NCI-H2196 treated with DMSO at 0.1 percent for 48 hours (cell line): ENCODE measurements at regions not wholly inside any gene's neighbourhood (a gene's known extent, or its start where the extent isn't known, plus 50 kb on each side); places are given as distances from the start of the nearest gene placed in this dataset.
"Not testable (repeated sequence)": the region's sequence is repeated elsewhere in the genome, so short reads cannot be mapped to it uniquely, and the experiment has no call there.

Experiments
- DNase-seq: peaks from one replicate; lab custom pipeline; 2025; ENCODE audit not compliant: unreplicated experiment; lab: John Stamatoyannopoulos, UW

GRCh38 chr6:25150863-25151262 is 128.3 kb upstream of the CARMIL1 start:
- no peak for DNase-seq

- DNase-seq = no peak
Observed at GRCh38 chr6:25153079-25153478, 126.1 kb upstream of the CARMIL1 start.

GRCh38 chr6:25154034-25154596 is 125.1 kb upstream of the CARMIL1 start:
- no peak for DNase-seq

- DNase-seq = no peak
Observed at GRCh38 chr6:25155211-25155610, 124.0 kb upstream of the CARMIL1 start.

- DNase-seq = no peak
Observed at GRCh38 chr6:25156123-25156522, 123.1 kb upstream of the CARMIL1 start.

- DNase-seq = no peak
Observed at GRCh38 chr6:25157183-25157582, 122.0 kb upstream of the CARMIL1 start.

DNA sequence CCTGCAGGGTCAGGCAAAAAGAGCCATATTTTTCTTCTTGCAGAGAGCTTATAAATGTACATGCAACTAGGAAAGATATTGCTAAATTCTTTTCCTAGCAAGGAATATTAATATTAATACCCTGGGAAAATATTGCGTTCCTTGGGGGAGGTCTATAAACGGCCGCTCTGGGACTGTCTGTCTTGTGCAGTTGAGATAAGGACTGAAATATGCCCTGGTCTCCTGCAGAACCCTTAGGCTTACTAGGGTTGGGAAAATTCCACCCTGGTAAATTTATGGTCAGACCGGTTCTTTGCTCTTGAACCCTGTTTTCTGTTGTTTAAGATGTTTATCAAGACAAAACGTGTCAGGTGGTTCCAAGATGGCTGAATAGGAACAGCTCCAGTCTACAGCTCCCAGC is 121.3 kb upstream of the CARMIL1 start:
- no peak for DNase-seq

DNA sequence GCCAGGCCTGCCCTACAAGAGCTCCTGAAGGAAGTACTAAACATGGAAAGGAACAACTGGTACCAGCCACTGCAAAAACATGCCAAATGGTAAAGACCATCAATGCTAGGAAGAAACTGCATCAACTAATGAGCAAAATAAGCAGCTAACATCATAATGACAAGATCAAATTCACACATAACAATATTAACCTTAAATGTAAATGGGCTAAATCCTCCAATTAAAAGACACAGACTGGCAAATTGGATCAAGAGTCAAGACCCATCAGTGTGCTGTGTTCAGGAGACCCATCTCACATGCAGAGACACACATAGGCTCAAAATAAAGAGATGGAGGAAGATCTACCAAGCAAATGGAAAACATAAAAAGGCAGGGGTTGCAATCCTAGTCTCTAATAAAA is 119.0 kb upstream of the CARMIL1 start:
- not testable (repeated sequence) for DNase-seq

DNA sequence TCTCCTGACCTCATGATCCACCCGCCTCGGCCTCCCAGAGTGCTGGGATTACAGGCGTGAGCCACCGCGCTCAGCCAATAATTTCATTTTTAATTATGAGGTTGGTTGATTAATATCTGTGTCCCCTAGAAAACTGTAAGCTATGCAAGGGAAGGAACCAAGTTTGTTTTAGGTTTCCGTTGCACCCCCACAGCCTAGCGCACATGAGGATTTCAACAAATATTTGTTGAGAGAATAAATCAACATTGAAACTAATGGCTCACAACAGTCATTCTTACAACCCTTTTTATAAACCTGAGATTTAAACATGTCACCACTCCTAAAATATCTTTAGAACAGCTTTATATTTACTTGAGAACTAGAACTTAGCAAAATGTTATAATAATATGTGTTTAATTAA is 114.0 kb upstream of the CARMIL1 start:
- no peak for DNase-seq

- DNase-seq = no peak
Observed at GRCh38 chr6:25165800-25166199, 113.4 kb upstream of the CARMIL1 start.

GRCh38 chr6:25166955-25167748 is 112.0 kb upstream of the CARMIL1 start:
- no peak for DNase-seq

DNA sequence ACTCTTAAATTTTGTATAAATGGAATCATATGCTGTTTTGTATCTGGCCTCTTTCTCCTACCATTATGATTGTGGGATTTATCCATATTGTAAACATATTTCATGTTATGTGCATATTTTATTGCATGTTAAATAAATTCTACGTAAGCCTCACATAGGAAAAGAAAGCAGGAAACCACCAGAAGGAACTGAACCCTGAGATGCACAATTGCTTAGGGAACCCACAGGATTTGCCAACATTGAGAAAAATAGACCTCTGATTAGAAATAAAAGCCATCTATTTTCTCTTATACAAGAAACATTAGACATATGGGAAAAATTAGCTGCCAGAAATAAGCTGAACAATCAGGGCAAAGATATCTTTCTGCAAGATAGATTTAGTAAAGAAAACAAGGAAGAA is 111.2 kb upstream of the CARMIL1 start:
- DNase-seq = no peak

DNA sequence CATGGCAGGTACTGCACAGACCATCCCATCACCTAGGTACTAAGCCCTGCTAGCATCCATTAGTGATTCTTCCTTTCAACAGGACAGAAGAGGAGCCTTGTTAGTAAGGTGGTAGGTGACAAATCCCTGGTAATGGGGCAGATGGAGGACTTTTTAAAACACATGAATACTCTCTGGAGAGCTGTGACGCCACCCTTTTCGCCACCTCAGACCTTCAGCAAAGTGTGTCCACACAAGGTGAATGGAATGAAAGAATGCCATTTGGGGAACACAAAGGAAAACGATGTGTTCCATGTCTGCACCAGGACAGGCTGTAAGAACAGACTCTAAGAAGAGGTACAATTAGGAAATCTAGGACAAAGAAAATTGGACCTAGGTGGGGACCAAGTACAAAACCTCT is 110.5 kb upstream of the CARMIL1 start:
- DNase-seq = no peak

GRCh38 chr6:25169553-25169952 is 109.6 kb upstream of the CARMIL1 start:
- DNase-seq = no peak

GRCh38 chr6:25169961-25170360 is 109.2 kb upstream of the CARMIL1 start:
- no peak for DNase-seq

DNA sequence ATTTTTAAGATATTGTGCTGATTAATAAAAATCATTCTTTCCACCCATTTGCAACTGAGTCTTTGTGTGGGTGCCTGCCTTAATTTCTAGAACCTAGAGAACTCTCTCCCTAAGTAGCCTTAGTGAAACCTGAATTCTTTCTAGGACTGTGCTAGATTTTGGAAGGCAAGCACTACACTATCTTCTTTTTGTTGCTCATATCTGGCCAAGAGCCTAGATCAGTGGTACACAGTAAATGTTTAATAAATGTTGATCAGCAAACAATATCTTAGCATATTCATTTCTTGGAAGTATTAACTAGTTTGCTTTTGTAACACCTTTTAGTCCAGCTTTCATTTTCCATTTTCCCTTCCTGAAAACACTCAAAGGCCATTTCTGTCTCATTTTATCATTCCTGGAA is 108.5 kb upstream of the CARMIL1 start:
- no peak for DNase-seq

DNA sequence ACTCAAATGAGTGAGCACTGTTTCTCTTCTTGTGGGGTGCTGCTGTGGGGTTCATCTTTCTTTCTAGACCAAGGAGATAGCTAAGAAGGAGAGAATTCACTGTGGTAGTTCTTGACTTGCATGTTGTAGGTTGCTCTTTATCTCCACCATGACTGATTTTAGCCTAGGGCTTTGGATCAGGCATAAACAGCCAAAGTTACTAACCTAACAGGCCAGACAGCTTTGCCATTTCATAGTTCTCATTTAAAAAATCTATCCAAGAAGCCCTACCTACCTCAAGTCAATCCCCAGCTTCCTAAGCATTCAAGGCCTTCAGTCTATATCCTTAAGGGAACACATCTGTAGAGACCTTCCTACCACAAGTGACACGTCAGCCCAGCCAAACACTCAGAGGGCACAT is 107.9 kb upstream of the CARMIL1 start:
- no peak for DNase-seq

DNA sequence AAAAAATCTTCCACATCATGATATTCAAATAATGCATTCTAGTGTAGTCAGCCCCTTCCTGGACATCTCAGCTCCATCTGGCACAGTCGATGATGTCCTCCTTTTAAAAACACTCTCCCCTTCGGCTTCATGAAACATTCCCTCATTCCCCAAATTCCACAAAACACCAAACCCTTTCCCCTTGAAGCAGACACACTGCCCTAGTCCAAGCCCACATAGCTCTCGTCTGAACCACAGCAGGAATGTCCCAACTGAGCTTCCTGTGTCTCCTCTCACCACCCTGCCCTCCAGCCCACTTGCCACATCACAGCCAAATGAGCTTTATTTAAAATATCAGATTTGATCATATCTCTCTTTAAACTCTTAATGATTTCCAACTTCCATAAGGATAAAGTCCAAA is 106.4 kb upstream of the CARMIL1 start:
- DNase-seq = no peak

GRCh38 chr6:25173246-25173645 is 105.9 kb upstream of the CARMIL1 start:
- no peak for DNase-seq

DNA sequence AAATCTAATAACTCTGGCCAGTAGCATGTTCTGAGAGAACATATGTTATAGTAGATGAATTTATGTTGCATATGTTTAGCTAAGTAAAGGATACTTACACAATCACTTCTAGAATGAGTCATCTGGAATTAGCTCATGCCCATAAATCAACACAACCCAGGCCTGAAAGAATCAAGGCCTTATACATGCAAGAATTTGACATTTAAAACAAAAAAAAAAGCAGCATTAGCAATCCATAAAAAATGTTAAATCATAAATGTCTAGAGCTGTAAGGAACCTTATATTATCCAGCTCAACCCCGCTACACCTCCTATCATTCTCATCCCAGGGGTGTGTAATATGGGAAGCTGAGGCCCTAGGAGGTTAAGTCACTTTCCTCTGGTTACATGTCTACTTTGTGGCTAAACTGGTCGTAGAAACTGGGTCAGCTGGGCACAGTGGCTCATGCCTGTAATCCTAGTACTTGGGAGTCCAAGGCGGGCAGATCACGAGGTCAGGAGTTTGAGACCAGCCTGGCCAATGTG is 105.2 kb upstream of the CARMIL1 start:
- DNase-seq = no peak

DNA sequence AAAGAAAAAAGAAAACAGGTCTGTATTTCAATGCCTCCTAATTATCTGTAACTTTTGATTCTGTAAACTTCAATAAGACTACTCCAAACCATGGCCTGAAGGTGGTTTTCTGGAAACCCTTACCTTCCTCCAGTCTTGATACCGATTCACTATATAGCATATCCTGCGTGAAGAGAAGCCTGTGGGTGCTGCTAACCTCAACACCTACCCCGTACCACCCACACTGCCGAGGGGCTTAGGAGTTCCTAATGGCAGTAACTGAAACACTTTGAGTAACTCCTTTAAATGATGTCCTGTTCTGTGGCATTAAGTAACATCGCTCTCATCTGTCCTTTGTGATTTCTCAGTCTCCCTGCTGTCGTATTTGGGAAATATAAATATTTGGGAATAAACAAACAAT is 104.5 kb upstream of the CARMIL1 start:
- DNase-seq = no peak

- no peak for DNase-seq
Observed at GRCh38 chr6:25175196-25175595, 104.0 kb upstream of the CARMIL1 start.

DNA sequence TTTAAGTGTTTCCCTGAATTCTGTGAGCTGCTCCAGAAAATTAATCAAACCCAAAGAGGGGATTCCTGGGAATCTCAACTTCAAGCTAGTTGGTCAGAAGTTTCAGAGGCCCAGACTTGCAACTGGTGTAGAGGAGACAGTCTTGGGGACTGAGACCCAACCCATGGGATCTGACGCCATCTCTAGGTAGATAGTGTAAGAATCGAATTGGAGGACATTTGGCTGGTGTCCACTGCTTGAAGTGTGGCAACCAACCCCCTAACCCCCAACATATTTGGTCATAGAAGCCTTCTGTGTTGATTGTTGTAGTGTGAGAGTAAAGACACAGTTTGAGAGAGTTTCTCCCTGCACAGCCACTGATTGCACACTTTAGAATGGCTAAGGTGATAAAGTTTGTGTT is 103.5 kb upstream of the CARMIL1 start:
- DNase-seq = no peak
